ENCODE measurements at regions not wholly inside any gene's neighbourhood (a gene's known extent, or its start where the extent isn't known, plus 50 kb on each side); places are given as distances from the start of the nearest gene placed in this dataset.

DNA sequence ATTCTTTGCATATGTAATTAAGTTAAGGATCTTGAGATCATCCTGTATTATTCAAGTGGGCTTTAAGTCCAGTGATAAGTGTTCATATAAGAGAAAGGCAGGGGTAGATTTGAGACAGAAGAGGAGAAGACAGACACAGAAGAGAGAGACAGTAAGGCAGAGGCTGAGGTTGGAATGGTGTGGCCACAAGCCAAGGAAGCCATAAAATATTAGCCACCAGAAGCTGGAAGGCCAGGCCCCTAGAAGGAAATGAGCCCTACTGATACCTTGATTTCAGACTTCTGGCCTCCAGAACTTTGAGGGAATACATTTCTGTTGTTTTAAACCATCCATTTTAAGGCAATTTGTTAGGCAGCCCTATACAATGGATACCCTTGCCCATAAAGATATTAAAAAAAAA, 66.9 kb upstream of the DLX2 start:
- TF ChIP-seq, protein P1, sequence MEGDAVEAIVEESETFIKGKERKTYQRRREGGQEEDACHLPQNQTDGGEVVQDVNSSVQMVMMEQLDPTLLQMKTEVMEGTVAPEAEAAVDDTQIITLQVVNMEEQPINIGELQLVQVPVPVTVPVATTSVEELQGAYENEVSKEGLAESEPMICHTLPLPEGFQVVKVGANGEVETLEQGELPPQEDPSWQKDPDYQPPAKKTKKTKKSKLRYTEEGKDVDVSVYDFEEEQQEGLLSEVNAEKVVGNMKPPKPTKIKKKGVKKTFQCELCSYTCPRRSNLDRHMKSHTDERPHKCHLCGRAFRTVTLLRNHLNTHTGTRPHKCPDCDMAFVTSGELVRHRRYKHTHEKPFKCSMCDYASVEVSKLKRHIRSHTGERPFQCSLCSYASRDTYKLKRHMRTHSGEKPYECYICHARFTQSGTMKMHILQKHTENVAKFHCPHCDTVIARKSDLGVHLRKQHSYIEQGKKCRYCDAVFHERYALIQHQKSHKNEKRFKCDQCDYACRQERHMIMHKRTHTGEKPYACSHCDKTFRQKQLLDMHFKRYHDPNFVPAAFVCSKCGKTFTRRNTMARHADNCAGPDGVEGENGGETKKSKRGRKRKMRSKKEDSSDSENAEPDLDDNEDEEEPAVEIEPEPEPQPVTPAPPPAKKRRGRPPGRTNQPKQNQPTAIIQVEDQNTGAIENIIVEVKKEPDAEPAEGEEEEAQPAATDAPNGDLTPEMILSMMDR (IDR thresholded peaks at IDR 0.05; ENCODE audit: extremely low read depth, missing control alignments) = no peak

DNA sequence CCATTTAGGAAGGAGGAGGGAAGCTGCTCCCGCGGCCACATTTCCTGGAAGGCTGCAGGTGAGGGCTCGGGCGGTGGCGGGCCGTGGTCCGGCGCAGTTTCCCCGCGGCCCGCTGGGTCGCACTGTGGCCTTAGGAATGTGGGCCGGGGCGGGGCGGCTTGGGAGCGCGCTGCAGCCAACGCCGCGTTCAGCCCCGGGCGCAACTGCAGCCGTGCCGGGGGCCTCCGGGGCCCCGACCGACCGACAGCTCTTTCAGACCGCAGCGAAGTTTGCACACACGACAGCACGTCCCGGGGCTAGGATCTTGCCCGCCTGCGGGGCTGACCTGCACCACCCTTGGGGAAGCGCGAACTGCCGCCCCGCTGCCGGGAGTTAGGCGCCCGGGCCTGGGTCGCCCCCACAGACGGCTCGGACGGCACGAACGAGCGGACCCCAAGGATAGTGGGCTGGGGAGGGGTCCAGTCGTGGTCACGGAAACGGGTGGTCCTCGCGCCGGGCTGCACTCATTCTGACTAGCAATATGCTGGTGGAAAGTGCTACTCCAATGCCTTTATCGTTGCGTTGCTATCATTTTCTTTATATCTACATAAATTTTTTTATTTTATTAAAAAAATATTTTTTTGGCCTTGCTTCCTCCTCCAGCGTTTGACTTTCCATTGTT, 69.9 kb upstream of the DLX2 start:
- TF ChIP-seq, protein P1 (IDR thresholded peaks at IDR 0.05; ENCODE audit: extremely low read depth, missing control alignments) = peak; percentile 33
- peak; percentile 70 for DNase-seq (ENCODE audit: low spot score)

More for the DNA sequence above, 66.9 kb upstream of the DLX2 start:
- no peak for DNase-seq (ENCODE audit: low spot score)

DNA sequence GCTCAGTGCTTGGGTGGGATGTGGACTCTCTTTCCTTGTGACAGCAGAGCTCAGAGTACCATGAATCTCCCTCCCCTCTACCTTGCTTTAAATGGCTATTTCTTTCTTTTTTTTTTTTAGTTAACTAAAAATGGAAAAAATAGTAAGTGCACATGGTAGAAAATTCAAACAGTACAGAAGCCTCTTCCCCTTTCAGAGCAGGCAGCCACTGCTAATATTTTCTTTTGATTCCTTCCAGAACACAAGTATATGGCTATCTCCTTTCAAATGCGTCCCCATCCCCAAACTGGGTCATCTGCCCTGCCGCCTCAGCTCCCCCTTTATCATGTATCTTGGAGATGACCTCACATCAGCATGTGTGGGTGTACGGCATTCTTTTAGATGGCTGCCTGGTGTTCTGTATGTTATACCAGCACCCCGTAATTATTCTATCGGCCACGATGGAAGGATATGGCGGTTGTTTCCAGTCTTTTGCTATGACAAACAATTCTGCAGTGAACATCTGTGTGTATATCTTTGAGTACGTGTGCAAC, 70.5 kb upstream of the DLX2 start:
- TF ChIP-seq, protein P1 (IDR thresholded peaks at IDR 0.05; ENCODE audit: extremely low read depth, missing control alignments) = no peak
- DNase-seq (ENCODE audit: low spot score) = no peak

DNA sequence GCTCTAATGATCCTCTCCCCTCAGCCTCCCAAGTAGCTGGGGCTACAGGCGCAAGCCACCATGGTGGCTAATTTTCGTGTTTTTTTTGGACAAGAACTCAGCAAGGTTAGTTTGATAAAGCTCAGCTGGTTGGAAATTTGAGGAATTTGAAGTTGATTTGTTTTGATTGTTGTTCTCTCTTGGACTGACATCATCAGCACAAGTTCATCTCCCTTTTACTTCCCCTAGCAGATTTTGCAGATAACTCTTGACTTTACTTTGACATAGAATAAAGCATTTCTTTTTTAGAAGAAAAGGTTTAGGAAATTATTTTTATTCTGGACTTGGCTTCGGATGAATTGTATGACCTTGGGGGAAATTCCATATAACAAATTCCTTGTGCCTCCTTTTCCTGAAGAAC, 74.9 kb upstream of the DLX2 start:
- TF ChIP-seq, protein P1 (IDR thresholded peaks at IDR 0.05; ENCODE audit: extremely low read depth, missing control alignments) = no peak
- no peak for DNase-seq (ENCODE audit: low spot score)

DNA sequence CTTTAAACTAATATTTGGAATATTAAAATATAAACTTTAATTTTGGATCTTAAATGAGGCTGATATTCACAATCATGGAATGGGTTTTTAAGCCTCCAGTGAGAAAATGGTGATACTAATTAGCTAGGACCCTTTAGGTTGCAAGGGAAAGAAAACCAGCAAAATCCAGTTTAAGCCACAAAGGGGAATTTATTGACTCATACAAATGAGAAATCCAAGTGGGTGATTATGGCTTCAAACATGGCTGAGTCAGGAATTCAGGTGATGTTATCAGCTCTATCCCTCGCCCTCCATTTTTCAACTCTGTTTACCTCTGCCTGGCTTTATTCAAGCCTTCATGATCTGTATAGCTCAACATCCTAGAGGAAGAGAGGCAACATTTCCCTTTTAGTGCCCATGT, 75.3 kb upstream of the DLX2 start:
- no peak for DNase-seq (ENCODE audit: low spot score)

DNA sequence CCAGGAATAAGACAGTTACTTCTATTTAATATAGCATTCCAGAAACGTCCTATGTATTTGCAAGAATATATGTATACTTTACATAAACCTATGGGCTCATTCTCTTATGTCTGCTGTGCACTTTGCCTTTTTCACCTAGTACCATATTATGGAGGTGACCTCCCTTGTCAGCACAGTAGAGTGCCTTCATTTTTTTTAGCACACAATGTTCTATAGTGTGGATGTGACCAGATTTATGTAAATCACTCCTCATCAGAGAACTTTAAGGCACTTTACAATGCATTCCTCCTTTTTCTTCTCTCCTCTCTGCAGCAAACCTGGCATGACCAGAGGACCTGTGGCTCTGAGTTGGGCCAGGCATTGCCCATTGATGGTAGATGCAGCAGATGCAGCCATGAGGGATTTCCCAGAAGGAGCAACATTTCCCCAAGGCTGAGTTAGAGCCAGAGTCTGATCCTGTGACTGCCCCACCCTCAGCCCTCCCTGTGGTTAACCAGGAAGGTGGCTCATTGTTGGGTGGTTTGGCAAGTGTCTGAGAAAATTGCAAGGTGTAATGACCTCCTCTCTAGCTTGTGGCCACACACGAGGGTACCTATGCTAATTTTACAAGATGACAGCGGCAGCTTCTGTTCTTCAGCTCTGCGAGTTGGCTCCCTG, 76.5 kb upstream of the DLX2 start:
- no peak for DNase-seq (ENCODE audit: low spot score)
- TF ChIP-seq, protein P1 (IDR thresholded peaks at IDR 0.05; ENCODE audit: extremely low read depth, missing control alignments) = no peak

More for the DNA sequence above, 75.3 kb upstream of the DLX2 start:
- TF ChIP-seq, protein P1 (IDR thresholded peaks at IDR 0.05; ENCODE audit: extremely low read depth, missing control alignments) = no peak

DNA sequence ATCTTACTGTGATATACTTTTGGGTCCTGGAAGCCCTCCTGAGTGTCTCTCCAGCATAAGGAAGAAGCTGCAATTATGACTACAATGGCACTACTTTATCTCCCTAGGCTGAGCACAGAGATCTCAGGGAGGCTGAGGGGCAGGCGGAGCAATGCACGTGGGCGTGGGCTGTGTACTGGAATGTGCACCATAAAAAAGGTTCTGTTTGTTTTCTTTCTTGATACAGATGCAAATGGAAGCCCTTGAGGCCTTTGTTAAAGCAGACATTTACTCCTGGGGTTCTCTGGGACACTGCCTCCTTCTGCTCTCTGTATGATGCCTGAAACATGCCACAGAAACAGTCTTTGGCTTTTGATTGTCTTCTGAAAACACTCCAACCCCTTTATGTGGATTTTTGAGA, 79.1 kb upstream of the DLX2 start:
- TF ChIP-seq, protein P1 (IDR thresholded peaks at IDR 0.05; ENCODE audit: extremely low read depth, missing control alignments) = no peak
- DNase-seq (ENCODE audit: low spot score) = no peak
